ENCODE measurements at regions not wholly inside any gene's neighbourhood (a gene's known extent, or its start where the extent isn't known, plus 50 kb on each side); places are given as distances from the start of the nearest gene placed in this dataset.

- ATAC-seq (peak; percentile 44), DNase-seq (no peak)
- intact Hi-C loops (cut with DNase I, micrococcal nuclease) = loop anchor here in 1 of 2 donors (5.0 kb wide), 1 partner anchor 359 kb away; no protein-coding TSS in a partner anchor
These were observed 71.8 kb upstream of the PIK3CG start for GRCh38 chr7:106793015-106793975.

GRCh38 chr7:106794276-106795083 lies 70.6 kb upstream of the PIK3CG start:
- intact Hi-C loops (cut with DNase I, micrococcal nuclease) = loop anchor here in 1 of 2 donors (5.0 kb wide), 1 partner anchor 358 kb away; no protein-coding TSS in a partner anchor
- ATAC-seq (no peak), DNase-seq (no peak)

GRCh38 chr7:106795084-106795876 lies 69.8 kb upstream of the PIK3CG start:
- ATAC-seq (no peak), DNase-seq (no peak)
- intact Hi-C loops (cut with DNase I, micrococcal nuclease) = no loop called here

GRCh38 chr7:106795877-106796231 lies 69.2 kb upstream of the PIK3CG start:
- ATAC-seq (peak; percentile 10), DNase-seq (no peak)
- intact Hi-C loops (cut with DNase I, micrococcal nuclease) = no loop called here

GRCh38 chr7:106797937-106798336 lies 67.1 kb upstream of the PIK3CG start:
- DNase-seq = no peak
- ATAC-seq = no peak
- intact Hi-C loops (cut with DNase I, micrococcal nuclease) = no loop called here

GRCh38 chr7:106802589-106802988 lies 62.5 kb upstream of the PIK3CG start:
- ATAC-seq (no peak), DNase-seq (no peak)
- intact Hi-C loops (cut with DNase I, micrococcal nuclease) = no loop called here

- ATAC-seq = no peak
- intact Hi-C loops (cut with DNase I, micrococcal nuclease) = no loop called here
These were observed 58.5 kb upstream of the PIK3CG start for GRCh38 chr7:106806556-106806955.

GRCh38 chr7:106807474-106807873 lies 57.6 kb upstream of the PIK3CG start:
- ATAC-seq = no peak
- intact Hi-C loops (cut with DNase I, micrococcal nuclease) = no loop called here

More at GRCh38 chr7:106806556-106806955, 58.5 kb upstream of the PIK3CG start:
- no peak for DNase-seq

GRCh38 chr7:106808967-106809635 lies 56.0 kb upstream of the PIK3CG start:
- no peak for ATAC-seq
- DNase-seq = no peak
- intact Hi-C loops (cut with DNase I, micrococcal nuclease) = no loop called here

More at GRCh38 chr7:106807474-106807873, 57.6 kb upstream of the PIK3CG start:
- DNase-seq = no peak

- intact Hi-C loops (cut with DNase I, micrococcal nuclease) = no loop called here
- no peak for ATAC-seq
- no peak for DNase-seq
These were observed 53.6 kb upstream of the PIK3CG start for GRCh38 chr7:106811472-106811871.

- DNase-seq (no peak), ATAC-seq (no peak)
- intact Hi-C loops (cut with DNase I, micrococcal nuclease) = no loop called here
These were observed 52.9 kb upstream of the PIK3CG start for GRCh38 chr7:106812027-106812643.

GRCh38 chr7:106813705-106814305 lies 51.3 kb upstream of the PIK3CG start:
- no peak for ATAC-seq
- intact Hi-C loops (cut with DNase I, micrococcal nuclease) = no loop called here

GRCh38 chr7:106814887-106815286 lies 50.2 kb upstream of the PIK3CG start:
- intact Hi-C loops (cut with DNase I, micrococcal nuclease) = no loop called here
- no peak for ATAC-seq
- no peak for DNase-seq

More at GRCh38 chr7:106813705-106814305, 51.3 kb upstream of the PIK3CG start:
- no peak for DNase-seq

All from left colon (tissue), 2 donors.